HEK293 (cell line): ENCODE measurements at regions not wholly inside any gene's neighbourhood (a gene's known extent, or its start where the extent isn't known, plus 50 kb on each side); places are given as distances from the start of the nearest gene placed in this dataset.

Experiments
- CTCF ChIA-PET: fragments of 350-600 bp; formaldehyde crosslinking; extraction: SDS; loops from one replicate; lab custom pipeline; 2021; ENCODE audit warnings: antibody characterized with exemption; lab: Yijun Ruan, JAX
- POLR2A ChIA-PET: fragments of 300-600 bp; formaldehyde crosslinking; extraction: SDS; loops from one replicate; lab custom pipeline; 2020; ENCODE audit warnings: antibody characterized with exemption, inconsistent platforms; lab: Yijun Ruan, JAX
- H3K27ac ChIP-seq: fragments of 200-500 bp; sonication (Bioruptor generic); 2 replicates; pipeline ENCODE4 v1.5.1; 2014; ENCODE audit warnings: low read depth, low read length, control low read depth, inconsistent platforms; ENCODE audit errors: extremely low read depth
- H3K36me3 ChIP-seq, 2 experiments: fragments of 200-500 bp in 1 of 2; sonication (Bioruptor generic) in 1 of 2; 1 replicate in 1 of 2; 2 replicates in 1 of 2; pipeline ENCODE4 v1.5.1; 2014 to 2017; ENCODE audit warnings: inconsistent platforms in 2 of 2, low read length in 2 of 2; ENCODE audit not compliant: control insufficient read depth in 2 of 2, insufficient read depth in 1 of 2
- H3K4me1 ChIP-seq: fragments of 200-500 bp; sonication (Bioruptor generic); 2 replicates; pipeline ENCODE4 v1.5.1; 2014; ENCODE audit warnings: mild to moderate bottlenecking, low read length, inconsistent platforms; ENCODE audit not compliant: control insufficient read depth, insufficient read depth
- H3K4me3 ChIP-seq: 2 replicates; pipeline ENCODE4 v1.5.1; 2011; ENCODE audit warnings: low read depth, mild to moderate bottlenecking, control low read depth, low read length, moderate library complexity
- H3K9me3 ChIP-seq: fragments of 200-500 bp; sonication (Bioruptor generic); 2 replicates; pipeline ENCODE4 v1.5.1; 2014; ENCODE audit warnings: low read depth, low read length, inconsistent platforms; ENCODE audit not compliant: control insufficient read depth, insufficient read depth
- FEZF1 ChIP-seq: fragments of 450-650 bp; formaldehyde crosslinking; IDR thresholded peaks from 2 replicates; pipeline ENCODE4 v1.5.1; 2016; ENCODE audit warnings: missing biosample characterization, missing genetic modification characterization
- GLIS2 ChIP-seq: fragments of 450-650 bp; formaldehyde crosslinking; IDR thresholded peaks from 2 replicates; pipeline ENCODE4 v1.5.1; 2016; ENCODE audit warnings: missing biosample characterization, missing genetic modification characterization
- KLF16 ChIP-seq: fragments of 450-650 bp; formaldehyde crosslinking; IDR thresholded peaks from 2 replicates; pipeline ENCODE4 v1.5.1; 2017; ENCODE audit warnings: missing biosample characterization, missing genetic modification characterization
- PRDM1 ChIP-seq: fragments of 450-650 bp; formaldehyde crosslinking; IDR thresholded peaks from 2 replicates; pipeline ENCODE4; 2016; ENCODE audit warnings: missing biosample characterization, missing genetic modification characterization
- SP3 ChIP-seq: fragments of 450-650 bp; formaldehyde crosslinking; IDR thresholded peaks from 2 replicates; pipeline ENCODE4 v1.5.1; 2016; ENCODE audit warnings: missing biosample characterization, missing genetic modification characterization
- ZBTB44 ChIP-seq: fragments of 450-650 bp; IDR thresholded peaks from 2 replicates; pipeline ENCODE4 v1.5.1; 2018; ENCODE audit warnings: missing biosample characterization, mild to moderate bottlenecking, missing genetic modification characterization
- ZBTB48 ChIP-seq: fragments of 450-650 bp; formaldehyde crosslinking; IDR thresholded peaks from 2 replicates; pipeline ENCODE4 v1.5.1; 2016; ENCODE audit warnings: missing biosample characterization, missing genetic modification characterization
- ZNF132 ChIP-seq: fragments of 450-650 bp; formaldehyde crosslinking; IDR thresholded peaks from 2 replicates; pipeline ENCODE4 v1.5.1; 2017; ENCODE audit warnings: missing biosample characterization, missing genetic modification characterization, borderline replicate concordance
- ZNF239 ChIP-seq: fragments of 450-650 bp; formaldehyde crosslinking; IDR thresholded peaks from 2 replicates; pipeline ENCODE4 v1.5.1; 2016; ENCODE audit warnings: missing biosample characterization, missing genetic modification characterization
- ZNF350 ChIP-seq: fragments of 450-650 bp; formaldehyde crosslinking; IDR thresholded peaks from 2 replicates; pipeline ENCODE4 v1.5.0; 2017; ENCODE audit warnings: missing biosample characterization, mild to moderate bottlenecking, missing genetic modification characterization
- ZNF426 ChIP-seq: fragments of 450-650 bp; formaldehyde crosslinking; IDR thresholded peaks from 2 replicates; pipeline ENCODE4 v1.5.1; 2017; ENCODE audit warnings: missing biosample characterization, missing genetic modification characterization, mild to moderate bottlenecking, inconsistent platforms, moderate library complexity
- ZNF433 ChIP-seq: fragments of 450-650 bp; formaldehyde crosslinking; IDR thresholded peaks from 2 replicates; pipeline ENCODE4 v1.5.1; 2016; ENCODE audit warnings: missing biosample characterization, missing genetic modification characterization, low read depth
- ZNF449 ChIP-seq: fragments of 450-650 bp; formaldehyde crosslinking; IDR thresholded peaks from 2 replicates; pipeline ENCODE4 v1.5.1; 2017; ENCODE audit warnings: missing biosample characterization, mild to moderate bottlenecking, missing genetic modification characterization, moderate library complexity
- ZNF518A ChIP-seq: fragments of 450-650 bp; formaldehyde crosslinking; conservative IDR thresholded peaks from 2 replicates; pipeline ENCODE4 v1.5.1; 2016; ENCODE audit warnings: low read depth, missing biosample characterization, missing genetic modification characterization
- ZNF571 ChIP-seq: fragments of 450-650 bp; formaldehyde crosslinking; IDR thresholded peaks from 2 replicates; pipeline ENCODE4 v1.5.0; 2017; ENCODE audit warnings: missing biosample characterization, missing genetic modification characterization
- ZNF596 ChIP-seq: fragments of 450-650 bp; IDR thresholded peaks from 2 replicates; pipeline ENCODE4 v1.5.0; 2018; ENCODE audit warnings: missing biosample characterization, mild to moderate bottlenecking, missing genetic modification characterization, moderate library complexity
- ZNF621 ChIP-seq: fragments of 450-650 bp; formaldehyde crosslinking; IDR thresholded peaks from 2 replicates; pipeline ENCODE4 v1.5.1; 2017; ENCODE audit warnings: missing biosample characterization, missing genetic modification characterization
- ZNF658 ChIP-seq: fragments of 450-650 bp; formaldehyde crosslinking; IDR thresholded peaks from 2 replicates; pipeline ENCODE4; 2016; ENCODE audit warnings: missing biosample characterization, missing genetic modification characterization
- ZNF660 ChIP-seq: fragments of 450-650 bp; IDR thresholded peaks from 2 replicates; pipeline ENCODE4 v1.5.1; 2018; ENCODE audit warnings: missing biosample characterization, mild to moderate bottlenecking, missing genetic modification characterization
- TF ChIP-seq, protein P1 (sequence below): sonication (generic); formaldehyde crosslinking; IDR thresholded peaks from 2 replicates; pipeline ENCODE4 v1.8.1; 2022; ENCODE audit warnings: mild to moderate bottlenecking, moderate library complexity, missing genetic modification reagents
- TF ChIP-seq, protein P2 (sequence below): fragments of 450-650 bp; formaldehyde crosslinking; IDR thresholded peaks from 2 replicates; pipeline ENCODE4 v1.5.1; 2016; ENCODE audit warnings: missing biosample characterization, missing genetic modification characterization
- TF ChIP-seq, protein P3 (sequence below): fragments of 450-650 bp; formaldehyde crosslinking; IDR thresholded peaks from 2 replicates; pipeline ENCODE4 v1.5.1; 2016; ENCODE audit warnings: missing biosample characterization, missing genetic modification characterization

GRCh38 chr4:3343358-3343757 is 50.5 kb downstream of the RGS12 start:
- CTCF ChIA-PET = interaction anchor here (0.8 kb wide), 1 partner anchor 236 kb away, joined by 3 read pairs; no protein-coding TSS in a partner anchor
- H3K4me3 ChIP-seq = no peak overlapping the region
- POLR2A ChIA-PET = no interaction called here
- H3K9me3 ChIP-seq = no peaks in the 10 kb centered on the region
- no peaks in the 10 kb centered on the region for H3K4me1 ChIP-seq
- H3K36me3 ChIP-seq = no peaks in the 10 kb centered on the region
- H3K27ac ChIP-seq = no peak overlapping the region
- TF ChIP-seq, protein P1, sequence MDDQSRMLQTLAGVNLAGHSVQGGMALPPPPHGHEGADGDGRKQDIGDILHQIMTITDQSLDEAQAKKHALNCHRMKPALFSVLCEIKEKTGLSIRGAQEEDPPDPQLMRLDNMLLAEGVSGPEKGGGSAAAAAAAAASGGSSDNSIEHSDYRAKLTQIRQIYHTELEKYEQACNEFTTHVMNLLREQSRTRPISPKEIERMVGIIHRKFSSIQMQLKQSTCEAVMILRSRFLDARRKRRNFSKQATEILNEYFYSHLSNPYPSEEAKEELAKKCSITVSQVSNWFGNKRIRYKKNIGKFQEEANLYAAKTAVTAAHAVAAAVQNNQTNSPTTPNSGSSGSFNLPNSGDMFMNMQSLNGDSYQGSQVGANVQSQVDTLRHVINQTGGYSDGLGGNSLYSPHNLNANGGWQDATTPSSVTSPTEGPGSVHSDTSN (CRISPR knock-in tag) = no peak
- TF ChIP-seq SP3 = no peak
- TF ChIP-seq PRDM1 = no peak
- no peak for TF ChIP-seq KLF16 (tag by site-specific recombination)
- no peak for TF ChIP-seq ZBTB48
- TF ChIP-seq GLIS2 (tag by site-specific recombination) = no peak
- TF ChIP-seq ZNF660 (tag by site-specific recombination) = no peak
- no peak for TF ChIP-seq ZNF239 (tag by site-specific recombination)
- TF ChIP-seq ZNF449 (tag by site-specific recombination) = no peak
- no peak for TF ChIP-seq ZNF518A
- TF ChIP-seq ZNF621 = no peak
- no peak for TF ChIP-seq ZNF571
- no peak for TF ChIP-seq FEZF1
- TF ChIP-seq, protein P2, sequence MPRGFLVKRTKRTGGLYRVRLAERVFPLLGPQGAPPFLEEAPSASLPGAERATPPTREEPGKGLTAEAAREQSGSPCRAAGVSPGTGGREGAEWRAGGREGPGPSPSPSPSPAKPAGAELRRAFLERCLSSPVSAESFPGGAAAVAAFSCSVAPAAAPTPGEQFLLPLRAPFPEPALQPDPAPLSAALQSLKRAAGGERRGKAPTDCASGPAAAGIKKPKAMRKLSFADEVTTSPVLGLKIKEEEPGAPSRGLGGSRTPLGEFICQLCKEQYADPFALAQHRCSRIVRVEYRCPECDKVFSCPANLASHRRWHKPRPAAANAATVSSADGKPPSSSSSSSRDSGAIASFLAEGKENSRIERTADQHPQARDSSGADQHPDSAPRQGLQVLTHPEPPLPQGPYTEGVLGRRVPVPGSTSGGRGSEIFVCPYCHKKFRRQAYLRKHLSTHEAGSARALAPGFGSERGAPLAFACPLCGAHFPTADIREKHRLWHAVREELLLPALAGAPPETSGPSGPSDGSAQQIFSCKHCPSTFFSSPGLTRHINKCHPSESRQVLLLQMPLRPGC (tag by site-specific recombination) = no peak
- no peak for TF ChIP-seq ZNF426 (tag by site-specific recombination)
- no peak for TF ChIP-seq ZNF596
- TF ChIP-seq, all 188 proteins: peak for 0

GRCh38 chr4:3344104-3344503 is 51.3 kb downstream of the RGS12 start:
- Histone ChIP-seq H3K9me3 (no peaks in the 10 kb centered on the region), H3K4me3 (no peak overlapping the region), H3K4me1 (no peaks in the 10 kb centered on the region), H3K36me3 (no peaks in the 10 kb centered on the region), H3K27ac (no peak overlapping the region)
- CTCF ChIA-PET = no interaction called here
- POLR2A ChIA-PET = no interaction called here
- no peak for TF ChIP-seq ZNF350 (tag by site-specific recombination)
- no peak for TF ChIP-seq ZNF132 (tag by site-specific recombination)
- no peak for TF ChIP-seq ZBTB44 (tag by site-specific recombination)
- TF ChIP-seq, protein P3, sequence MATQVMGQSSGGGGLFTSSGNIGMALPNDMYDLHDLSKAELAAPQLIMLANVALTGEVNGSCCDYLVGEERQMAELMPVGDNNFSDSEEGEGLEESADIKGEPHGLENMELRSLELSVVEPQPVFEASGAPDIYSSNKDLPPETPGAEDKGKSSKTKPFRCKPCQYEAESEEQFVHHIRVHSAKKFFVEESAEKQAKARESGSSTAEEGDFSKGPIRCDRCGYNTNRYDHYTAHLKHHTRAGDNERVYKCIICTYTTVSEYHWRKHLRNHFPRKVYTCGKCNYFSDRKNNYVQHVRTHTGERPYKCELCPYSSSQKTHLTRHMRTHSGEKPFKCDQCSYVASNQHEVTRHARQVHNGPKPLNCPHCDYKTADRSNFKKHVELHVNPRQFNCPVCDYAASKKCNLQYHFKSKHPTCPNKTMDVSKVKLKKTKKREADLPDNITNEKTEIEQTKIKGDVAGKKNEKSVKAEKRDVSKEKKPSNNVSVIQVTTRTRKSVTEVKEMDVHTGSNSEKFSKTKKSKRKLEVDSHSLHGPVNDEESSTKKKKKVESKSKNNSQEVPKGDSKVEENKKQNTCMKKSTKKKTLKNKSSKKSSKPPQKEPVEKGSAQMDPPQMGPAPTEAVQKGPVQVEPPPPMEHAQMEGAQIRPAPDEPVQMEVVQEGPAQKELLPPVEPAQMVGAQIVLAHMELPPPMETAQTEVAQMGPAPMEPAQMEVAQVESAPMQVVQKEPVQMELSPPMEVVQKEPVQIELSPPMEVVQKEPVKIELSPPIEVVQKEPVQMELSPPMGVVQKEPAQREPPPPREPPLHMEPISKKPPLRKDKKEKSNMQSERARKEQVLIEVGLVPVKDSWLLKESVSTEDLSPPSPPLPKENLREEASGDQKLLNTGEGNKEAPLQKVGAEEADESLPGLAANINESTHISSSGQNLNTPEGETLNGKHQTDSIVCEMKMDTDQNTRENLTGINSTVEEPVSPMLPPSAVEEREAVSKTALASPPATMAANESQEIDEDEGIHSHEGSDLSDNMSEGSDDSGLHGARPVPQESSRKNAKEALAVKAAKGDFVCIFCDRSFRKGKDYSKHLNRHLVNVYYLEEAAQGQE = no peak
- TF ChIP-seq ZNF658 (tag by site-specific recombination) = no peak
- TF ChIP-seq ZNF433 (tag by site-specific recombination) = no peak
